ENCODE measurements at regions not wholly inside any gene's neighbourhood (a gene's known extent, or its start where the extent isn't known, plus 50 kb on each side); places are given as distances from the start of the nearest gene placed in this dataset.

DNA sequence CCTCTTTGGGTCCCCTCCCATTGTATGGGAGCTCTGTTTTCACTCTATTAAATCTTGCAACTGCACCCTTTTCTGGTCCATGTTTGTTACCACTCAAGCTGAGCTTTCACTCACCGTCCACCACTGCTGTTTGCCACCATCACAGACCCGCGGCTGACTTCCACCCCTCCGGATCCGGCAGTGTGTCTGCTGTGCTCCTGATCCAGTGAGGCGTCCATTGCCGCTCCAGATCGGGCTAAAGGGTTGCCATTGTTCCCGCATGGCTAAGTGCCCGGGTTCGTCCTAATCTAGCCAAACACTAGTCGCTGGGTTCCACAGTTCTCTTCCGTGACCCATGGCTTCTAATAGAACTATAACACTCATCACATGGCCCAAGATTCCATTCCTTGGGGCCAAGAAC lies 157.2 kb downstream of the SEC16B start:
- H3K27ac Mint-ChIP-seq = no peak overlapping the region
- no peak for DNase-seq
- no peaks in the 10 kb centered on the region for H3K27me3 Mint-ChIP-seq
- no peak overlapping the region for H3K4me3 Mint-ChIP-seq
- ATAC-seq = no peak
- no peaks in the 10 kb centered on the region for H3K4me1 Mint-ChIP-seq
- peaks cover 17 to 27% of the 10 kb centered on the region in 2 donors for H3K9me3 Mint-ChIP-seq

- peaks cover 13 to 27% of the 10 kb centered on the region in 2 donors for H3K9me3 Mint-ChIP-seq
- no peaks in the 10 kb centered on the region for H3K4me1 Mint-ChIP-seq
- H3K4me3 Mint-ChIP-seq = no peak overlapping the region
- ATAC-seq (no peak), DNase-seq (no peak)
- H3K27ac Mint-ChIP-seq = no peak overlapping the region
- no peaks in the 10 kb centered on the region for H3K27me3 Mint-ChIP-seq
Measured at GRCh38 chr1:177812144-177812543, 157.7 kb downstream of the SEC16B start.

GRCh38 chr1:177811429-177811828 lies 158.4 kb downstream of the SEC16B start:
- ATAC-seq (no peak), DNase-seq (no peak)
- no peak overlapping the region for H3K27ac Mint-ChIP-seq
- H3K9me3 Mint-ChIP-seq = peaks cover 13 to 20% of the 10 kb centered on the region in 2 donors
- no peaks in the 10 kb centered on the region for H3K27me3 Mint-ChIP-seq
- no peaks in the 10 kb centered on the region for H3K4me1 Mint-ChIP-seq
- H3K4me3 Mint-ChIP-seq = no peak overlapping the region

- DNase-seq = no peak
- no peak overlapping the region for H3K27ac Mint-ChIP-seq
- H3K4me1 Mint-ChIP-seq = no peaks in the 10 kb centered on the region
- no peaks in the 10 kb centered on the region for H3K27me3 Mint-ChIP-seq
- ATAC-seq = no peak
- H3K9me3 Mint-ChIP-seq = peaks cover 12 to 16% of the 10 kb centered on the region in 2 donors
- no peak overlapping the region for H3K4me3 Mint-ChIP-seq
Measured at GRCh38 chr1:177809819-177810218, 160.0 kb downstream of the SEC16B start.

DNA sequence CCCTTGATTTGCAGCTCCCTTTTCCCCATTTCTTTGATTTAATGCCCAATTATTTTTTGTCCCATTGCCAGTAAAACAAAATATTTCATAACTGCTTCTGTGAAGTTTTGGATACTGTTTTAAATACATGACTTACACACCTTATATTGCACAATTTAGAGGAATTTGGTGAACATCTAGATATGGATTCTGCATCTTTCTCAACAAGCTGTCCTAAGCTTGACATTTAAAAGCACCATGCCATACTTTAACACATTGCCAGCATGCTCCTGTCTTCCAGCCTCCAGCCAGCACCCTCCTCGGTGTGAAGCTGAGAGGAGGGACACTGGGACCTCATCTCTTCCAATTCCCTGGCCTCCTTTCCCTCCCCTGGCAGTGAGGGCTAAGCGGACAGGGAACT lies 167.6 kb downstream of the SEC16B start:
- H3K9me3 Mint-ChIP-seq = peaks cover 15 to 26% of the 10 kb centered on the region in 2 donors
- no peak overlapping the region for H3K4me3 Mint-ChIP-seq
- no peak for ATAC-seq
- H3K4me1 Mint-ChIP-seq = no peaks in the 10 kb centered on the region
- no peak for DNase-seq
- H3K27me3 Mint-ChIP-seq = no peaks in the 10 kb centered on the region
- H3K27ac Mint-ChIP-seq = no peak overlapping the region

- Mint-ChIP-seq H3K4me1 (no peaks in the 10 kb centered on the region), H3K27ac (no peak overlapping the region), H3K9me3 (peaks cover 20 to 31% of the 10 kb centered on the region in 2 donors), H3K27me3 (no peaks in the 10 kb centered on the region), H3K4me3 (no peak overlapping the region)
- ATAC-seq = no peak
- DNase-seq = no peak
Measured at GRCh38 chr1:177801790-177802189, 168.1 kb downstream of the SEC16B start.

DNA sequence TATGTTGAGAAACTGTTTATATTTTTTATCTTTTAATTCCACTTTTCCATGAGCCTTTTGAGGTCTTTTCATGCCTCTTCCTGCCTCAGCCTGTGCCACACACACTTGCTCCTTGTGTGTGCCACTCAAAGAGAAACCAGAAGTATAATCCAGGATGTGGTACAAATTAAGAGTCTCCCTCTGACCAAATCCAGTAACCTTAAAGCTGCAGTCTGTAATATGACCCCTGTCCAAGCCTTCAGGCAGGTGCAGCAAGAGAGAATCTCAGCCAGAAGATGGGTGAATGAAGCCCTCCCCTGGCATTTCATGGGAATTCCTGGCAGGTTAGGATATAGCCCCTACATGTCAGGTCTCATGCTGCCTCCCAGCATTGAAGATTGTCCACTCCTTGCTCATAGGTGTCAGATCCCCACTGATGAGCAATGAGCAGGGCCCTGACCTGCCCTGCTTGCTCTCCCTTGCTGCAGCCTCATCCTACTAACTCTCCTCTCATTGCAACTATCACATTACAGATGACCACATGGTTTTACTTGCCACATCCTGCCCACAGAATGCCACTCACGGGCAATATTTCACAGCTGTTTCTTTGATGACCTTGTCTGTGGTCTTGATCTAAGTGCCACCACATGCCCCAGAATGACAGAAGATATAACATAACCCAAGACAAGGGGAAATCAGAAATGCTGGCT lies 169.3 kb downstream of the SEC16B start:
- Mint-ChIP-seq H3K27me3 (no peaks in the 10 kb centered on the region), H3K4me3 (no peak overlapping the region), H3K9me3 (peaks cover 17 to 26% of the 10 kb centered on the region in 2 donors), H3K4me1 (no peaks in the 10 kb centered on the region), H3K27ac (no peak overlapping the region)
- ATAC-seq (peak; percentile 48), DNase-seq (no peak)

DNA sequence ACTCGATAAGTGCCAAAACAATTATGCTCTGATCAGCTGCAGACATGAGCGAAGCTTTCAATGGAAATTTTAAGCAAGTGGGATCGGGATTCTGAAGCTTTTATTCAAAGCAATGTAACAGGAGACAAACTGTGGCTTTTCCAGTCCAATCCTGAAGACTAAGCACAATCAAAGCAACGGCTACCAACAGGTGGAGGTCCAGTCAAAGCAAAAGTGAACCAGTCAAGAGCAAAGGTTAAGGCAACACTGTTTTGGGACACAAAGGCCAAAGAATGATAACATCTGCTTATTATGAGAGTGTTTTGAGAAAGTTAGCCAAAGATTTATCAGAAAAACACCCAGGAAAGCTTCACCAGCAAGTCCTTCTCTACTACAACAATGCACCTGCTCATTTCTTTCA lies 170.1 kb downstream of the SEC16B start:
- Mint-ChIP-seq H3K27ac (no peak overlapping the region), H3K4me1 (no peaks in the 10 kb centered on the region), H3K9me3 (peaks cover 13 to 24% of the 10 kb centered on the region in 2 donors), H3K27me3 (no peaks in the 10 kb centered on the region), H3K4me3 (no peak overlapping the region)
- no peak for ATAC-seq
- no peak for DNase-seq

DNA sequence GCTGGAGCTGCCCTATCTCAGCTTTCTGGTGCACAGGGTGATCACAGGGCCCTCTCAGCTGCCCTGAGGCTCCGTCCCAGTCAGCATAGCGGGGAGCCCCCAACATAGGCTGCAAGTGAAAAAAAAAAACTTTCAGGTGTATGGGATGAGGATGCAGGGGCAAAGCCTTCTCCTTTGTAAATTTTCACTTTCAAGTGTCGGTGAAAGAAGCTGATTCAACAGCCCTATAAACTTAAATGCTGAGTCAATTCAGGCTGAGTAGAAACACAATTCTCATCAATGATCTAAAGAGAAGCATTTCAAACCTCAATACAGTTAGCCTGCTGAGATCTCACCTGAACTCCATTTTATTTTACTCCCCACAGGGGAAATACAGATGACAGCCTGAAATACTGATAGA lies 171.2 kb downstream of the SEC16B start:
- peaks cover 13 to 16% of the 10 kb centered on the region in 2 donors for H3K9me3 Mint-ChIP-seq
- ATAC-seq = no peak
- no peak overlapping the region for H3K4me3 Mint-ChIP-seq
- no peak for DNase-seq
- no peak overlapping the region for H3K27ac Mint-ChIP-seq
- no peaks in the 10 kb centered on the region for H3K27me3 Mint-ChIP-seq
- no peaks in the 10 kb centered on the region for H3K4me1 Mint-ChIP-seq

DNA sequence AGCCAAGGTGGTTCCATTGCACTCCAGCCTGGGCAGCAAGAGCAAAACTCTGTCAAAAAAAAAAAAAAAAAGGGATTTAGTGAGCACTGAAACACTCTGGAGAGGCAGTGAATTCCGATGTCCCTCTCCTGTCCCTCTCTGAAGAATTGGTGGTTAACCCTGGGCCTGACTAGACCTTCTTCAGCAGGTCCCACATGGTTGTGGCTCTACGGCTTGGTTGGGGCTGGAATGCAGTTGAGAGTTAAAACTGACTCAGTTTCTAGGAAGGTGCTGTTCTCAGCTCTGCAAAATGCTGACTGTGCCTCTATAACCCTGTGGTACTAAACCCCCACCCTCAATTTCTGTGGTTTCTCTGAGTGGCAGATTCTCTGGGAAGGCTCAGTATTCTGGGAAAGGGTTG lies 173.3 kb downstream of the SEC16B start:
- ATAC-seq (no peak), DNase-seq (no peak)
- Mint-ChIP-seq H3K4me3 (no peak overlapping the region), H3K27me3 (no peaks in the 10 kb centered on the region), H3K9me3 (peaks cover 13 to 15% of the 10 kb centered on the region in 2 donors), H3K4me1 (no peaks in the 10 kb centered on the region), H3K27ac (no peak overlapping the region)

GRCh38 chr1:177794376-177794991 lies 175.4 kb downstream of the SEC16B start:
- Mint-ChIP-seq H3K4me1 (no peaks in the 10 kb centered on the region), H3K4me3 (no peak overlapping the region), H3K9me3 (peaks cover 10 to 24% of the 10 kb centered on the region in 2 donors), H3K27ac (no peak overlapping the region), H3K27me3 (peaks cover 7% of the 10 kb centered on the region)
- ATAC-seq (no peak), DNase-seq (no peak)

DNA sequence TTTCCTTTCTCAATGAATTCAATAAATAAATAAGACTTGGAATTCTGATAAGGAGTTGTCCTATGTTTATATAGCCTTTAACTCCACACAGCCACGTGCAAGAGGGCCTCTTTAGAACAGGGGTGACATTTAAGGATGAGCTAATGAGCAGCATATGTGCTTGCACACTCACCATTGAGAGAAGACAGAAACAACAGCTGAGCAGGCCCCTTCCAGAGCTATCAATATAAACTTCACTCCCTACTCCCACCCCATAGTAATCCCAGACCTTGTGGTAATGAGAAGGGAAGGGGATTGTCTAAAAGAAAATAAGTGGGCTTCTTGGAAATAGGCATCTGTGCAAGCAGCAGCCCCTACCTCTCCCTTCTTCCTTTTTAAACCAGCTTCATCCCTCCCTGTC lies 176.0 kb downstream of the SEC16B start:
- DNase-seq (no peak), ATAC-seq (no peak)
- Mint-ChIP-seq H3K27ac (no peak overlapping the region), H3K9me3 (peaks cover 6 to 24% of the 10 kb centered on the region in 2 donors), H3K4me3 (no peak overlapping the region), H3K4me1 (no peaks in the 10 kb centered on the region), H3K27me3 (peaks cover 7% of the 10 kb centered on the region)

GRCh38 chr1:177790566-177790965 lies 179.3 kb downstream of the SEC16B start:
- Mint-ChIP-seq H3K4me1 (no peaks in the 10 kb centered on the region), H3K4me3 (no peak overlapping the region), H3K9me3 (peaks cover 0 to 30% of the 10 kb centered on the region in 2 donors)

DNA sequence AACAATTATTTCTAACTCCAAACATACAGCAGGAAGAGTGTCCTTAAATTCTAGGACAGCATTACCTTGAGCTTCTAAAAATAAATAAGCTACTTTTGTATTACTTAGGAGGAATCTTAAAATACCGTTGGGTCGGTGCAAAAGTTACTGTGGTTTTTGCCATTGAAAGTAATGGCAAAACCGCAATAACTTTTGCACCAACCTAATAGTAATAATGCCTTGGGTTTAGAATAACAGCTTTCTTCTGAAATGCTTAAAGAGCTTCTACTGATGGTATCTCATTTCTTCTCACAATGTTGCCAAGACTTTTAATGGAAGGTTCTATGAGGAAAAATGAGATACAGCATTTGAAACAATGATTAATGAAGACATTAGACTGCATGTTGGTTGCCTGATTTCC lies 179.9 kb downstream of the SEC16B start:
- DNase-seq (no peak), ATAC-seq (no peak)
- Mint-ChIP-seq H3K9me3 (peaks cover 0 to 30% of the 10 kb centered on the region in 2 donors), H3K4me1 (no peaks in the 10 kb centered on the region), H3K27ac (no peak overlapping the region), H3K27me3 (peaks cover 7% of the 10 kb centered on the region), H3K4me3 (no peak overlapping the region)

More at GRCh38 chr1:177790566-177790965, 179.3 kb downstream of the SEC16B start:
- H3K27me3 Mint-ChIP-seq = peaks cover 7% of the 10 kb centered on the region
- DNase-seq = no peak
- H3K27ac Mint-ChIP-seq = no peak overlapping the region
- no peak for ATAC-seq

DNA sequence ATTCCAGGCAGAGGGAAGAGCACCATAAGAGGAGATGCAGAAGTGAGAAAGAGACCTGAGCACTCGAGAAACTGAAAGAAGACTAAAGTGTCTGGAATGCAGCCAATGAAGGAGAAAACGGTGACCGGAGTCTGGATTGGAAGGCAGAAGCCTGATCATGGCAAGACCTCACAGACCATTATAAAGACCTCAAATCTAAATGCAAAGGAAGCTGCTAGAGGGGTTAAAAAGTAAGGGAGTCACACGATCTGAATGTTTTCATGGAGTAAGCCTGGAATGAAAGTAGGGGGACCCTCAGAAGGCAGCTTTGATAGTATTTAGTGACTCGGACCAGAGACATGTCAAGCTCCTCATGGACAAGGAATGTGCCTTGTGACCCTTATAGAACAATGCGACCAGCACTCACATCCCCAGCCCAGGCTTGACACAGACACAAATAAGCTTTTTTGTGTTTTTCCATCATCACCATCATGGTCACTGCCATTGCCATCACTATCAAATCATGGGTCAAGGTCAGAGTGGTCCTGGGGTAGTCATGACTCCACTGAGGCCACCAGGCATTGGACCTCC lies 183.6 kb downstream of the SEC16B start:
- H3K27me3 Mint-ChIP-seq = peaks cover 7% of the 10 kb centered on the region
- no peaks in the 10 kb centered on the region for H3K4me1 Mint-ChIP-seq
- H3K4me3 Mint-ChIP-seq = no peak overlapping the region
- no peak for DNase-seq
- H3K9me3 Mint-ChIP-seq = peaks cover 0 to 31% of the 10 kb centered on the region in 2 donors
- H3K27ac Mint-ChIP-seq = no peak overlapping the region
- no peak for ATAC-seq

DNA sequence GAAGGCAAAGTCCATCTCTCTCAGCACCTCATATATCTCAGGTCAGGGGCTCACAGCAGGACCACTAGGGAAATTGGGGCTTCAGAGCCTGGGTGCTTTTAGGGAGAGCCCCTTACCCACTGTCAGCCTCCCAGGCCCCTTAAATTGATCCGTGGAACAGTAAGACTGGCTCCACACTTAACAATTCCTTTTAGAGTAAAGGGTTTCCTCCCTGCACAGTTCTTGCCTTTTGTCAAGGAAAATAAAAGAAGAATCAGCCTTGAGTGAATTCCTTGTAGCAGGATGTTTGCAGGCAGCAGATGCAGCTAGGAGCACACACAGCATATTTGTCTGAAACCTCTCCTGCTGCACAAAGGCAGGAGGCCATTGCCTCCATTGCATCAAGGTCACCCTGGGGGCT lies 184.9 kb downstream of the SEC16B start:
- Mint-ChIP-seq H3K4me1 (no peaks in the 10 kb centered on the region), H3K27ac (no peak overlapping the region), H3K9me3 (peaks cover 7 to 21% of the 10 kb centered on the region in 2 donors), H3K27me3 (no peaks in the 10 kb centered on the region), H3K4me3 (no peak overlapping the region)
- ATAC-seq (no peak), DNase-seq (no peak)

Measured in stimulated activated naive CD8-positive, alpha-beta T cell treated with anti-CD3 and anti-CD28 coated beads, Interleukin-15, amount 100 ng/mL, for 72 hours (primary cell).